MCF 10A (cell line): ENCODE measurements at regions not wholly inside any gene's neighbourhood (a gene's known extent, or its start where the extent isn't known, plus 50 kb on each side); places are given as distances from the start of the nearest gene placed in this dataset.
"Not testable (repeated sequence)": the region's sequence is repeated elsewhere in the genome, so short reads cannot be mapped to it uniquely, and the experiment has no call there.

Experiments used
- BruUV-seq: library from RNA; stranded (reverse); fragments of 400-500 nt; replicated peaks from 2 replicates; lab custom pipeline; 2021; lab: Mats Ljungman, UMichigan
- CTCF ChIA-PET: fragments of 300-600 bp; sonication (Branson Sonifier 250); formaldehyde crosslinking; extraction: SDS; loops from one replicate; lab custom pipeline; 2021; ENCODE audit warnings: antibody characterized with exemption, inconsistent platforms; lab: Yijun Ruan, JAX
- POLR2A ChIA-PET: fragments of 300-600, 350-650 bp; sonication (Branson Sonifier 250); formaldehyde crosslinking; extraction: SDS; loops from one replicate; lab custom pipeline; 2020; ENCODE audit warnings: antibody characterized with exemption, inconsistent platforms; lab: Yijun Ruan, JAX
- DNase-seq: peaks from one replicate; pipeline ENCODE4 v3.0.0-alpha.2; 2018; ENCODE audit not compliant: unreplicated experiment
- H3K27ac Mint-ChIP-seq: one replicate; pipeline ENCODE4 v1.8.0; 2022; ENCODE audit warnings: mild to moderate bottlenecking, low read depth, mixed read lengths; ENCODE audit not compliant: unreplicated experiment
- H3K27me3 Mint-ChIP-seq: one replicate; pipeline ENCODE4 v1.8.0; 2022; ENCODE audit warnings: mixed read lengths; ENCODE audit not compliant: insufficient read depth, unreplicated experiment
- H3K36me3 Mint-ChIP-seq: one replicate; pipeline ENCODE4 v1.8.0; 2022; ENCODE audit warnings: mild to moderate bottlenecking, moderate library complexity, mixed read lengths; ENCODE audit not compliant: insufficient read depth, unreplicated experiment
- H3K4me1 Mint-ChIP-seq: one replicate; pipeline ENCODE4 v1.8.0; 2022; ENCODE audit warnings: mixed read lengths; ENCODE audit not compliant: insufficient read depth, unreplicated experiment
- H3K4me3 Mint-ChIP-seq: one replicate; pipeline ENCODE4 v1.8.0; 2022; ENCODE audit warnings: mild to moderate bottlenecking, moderate library complexity, mixed read lengths; ENCODE audit not compliant: unreplicated experiment
- H3K9me3 Mint-ChIP-seq: one replicate; pipeline ENCODE4 v1.8.0; 2022; ENCODE audit warnings: mixed read lengths; ENCODE audit not compliant: unreplicated experiment
- intact Hi-C: fragments of 100-400 bp; cut with micrococcal nuclease; formaldehyde crosslinking; loops from 2 replicates; pipeline ENCODE4 v1.14.1; 2022
- TF ChIP-seq, protein P1 (sequence below): fragments of 200-600 bp; IDR thresholded peaks from one replicate; pipeline ENCODE4 v1.8.0; 2022; ENCODE audit warnings: antibody characterized with exemption, mild to moderate bottlenecking; ENCODE audit not compliant: unreplicated experiment

DNA sequence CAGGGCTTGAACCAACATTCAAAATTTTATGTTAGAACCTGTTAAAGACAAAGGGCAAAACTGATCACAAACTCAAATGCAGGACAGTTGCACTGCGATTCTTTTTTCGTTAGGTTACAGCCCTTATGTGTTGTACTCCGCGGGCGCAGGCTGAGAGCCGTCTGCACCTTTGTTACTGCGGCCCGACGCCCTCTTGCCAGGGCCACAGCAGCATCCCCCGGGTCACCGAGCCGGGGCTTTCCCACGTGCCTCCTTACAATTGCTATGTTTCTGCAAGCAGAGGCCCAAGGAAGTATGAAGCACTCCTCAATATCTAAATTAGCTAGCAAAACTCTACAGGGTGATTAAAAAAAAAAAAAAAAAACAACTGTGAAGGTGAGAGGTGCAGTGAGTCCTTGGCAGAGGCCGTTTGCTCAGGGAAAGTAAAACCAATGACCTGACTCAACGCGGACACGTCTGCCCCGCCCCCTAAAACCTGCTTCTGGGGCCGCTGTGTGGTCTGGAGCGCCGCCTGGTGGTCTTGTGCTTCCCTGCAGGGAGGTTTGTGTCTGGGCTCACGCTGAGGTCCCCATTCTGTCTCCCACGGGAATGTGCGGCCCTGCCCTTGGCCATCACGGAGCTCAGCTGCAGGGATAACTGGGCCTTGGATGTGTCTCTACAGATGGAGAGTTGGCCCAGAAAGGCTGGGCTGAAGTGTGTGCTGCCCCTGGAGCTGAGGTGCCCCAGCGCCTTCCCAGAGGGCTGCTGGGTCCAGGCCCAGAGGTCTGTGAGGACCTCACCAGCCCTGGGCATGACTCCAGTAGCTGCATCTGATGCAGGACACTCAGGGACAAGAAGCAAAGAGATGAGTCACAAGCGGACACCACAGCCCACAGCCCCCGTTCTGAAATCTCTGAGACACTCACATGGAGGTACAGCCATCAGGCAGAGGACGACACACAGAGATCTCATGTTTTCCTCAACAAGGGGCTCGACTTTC is 418.5 kb downstream of the TMEM121 start:
- Mint-ChIP-seq H3K4me1 (no peaks in the 10 kb centered on the region), H3K36me3 (no peaks in the 10 kb centered on the region), H3K9me3 (no peaks in the 10 kb centered on the region), H3K27me3 (no peaks in the 10 kb centered on the region), H3K27ac (no peak overlapping the region), H3K4me3 (no peak overlapping the region)
- TF ChIP-seq, protein P1, sequence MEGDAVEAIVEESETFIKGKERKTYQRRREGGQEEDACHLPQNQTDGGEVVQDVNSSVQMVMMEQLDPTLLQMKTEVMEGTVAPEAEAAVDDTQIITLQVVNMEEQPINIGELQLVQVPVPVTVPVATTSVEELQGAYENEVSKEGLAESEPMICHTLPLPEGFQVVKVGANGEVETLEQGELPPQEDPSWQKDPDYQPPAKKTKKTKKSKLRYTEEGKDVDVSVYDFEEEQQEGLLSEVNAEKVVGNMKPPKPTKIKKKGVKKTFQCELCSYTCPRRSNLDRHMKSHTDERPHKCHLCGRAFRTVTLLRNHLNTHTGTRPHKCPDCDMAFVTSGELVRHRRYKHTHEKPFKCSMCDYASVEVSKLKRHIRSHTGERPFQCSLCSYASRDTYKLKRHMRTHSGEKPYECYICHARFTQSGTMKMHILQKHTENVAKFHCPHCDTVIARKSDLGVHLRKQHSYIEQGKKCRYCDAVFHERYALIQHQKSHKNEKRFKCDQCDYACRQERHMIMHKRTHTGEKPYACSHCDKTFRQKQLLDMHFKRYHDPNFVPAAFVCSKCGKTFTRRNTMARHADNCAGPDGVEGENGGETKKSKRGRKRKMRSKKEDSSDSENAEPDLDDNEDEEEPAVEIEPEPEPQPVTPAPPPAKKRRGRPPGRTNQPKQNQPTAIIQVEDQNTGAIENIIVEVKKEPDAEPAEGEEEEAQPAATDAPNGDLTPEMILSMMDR = peak; percentile 58
- peak; percentile 71 for DNase-seq
- ChIA-PET POLR2A (interaction anchor here (0.6 kb wide), 1 partner anchor 477 kb away, joined by 3 read pairs; no protein-coding TSS in a partner anchor), CTCF (interaction anchor here (0.6 to 1.7 kb wide), 24 partner anchors 8 to 476 kb away, joined by 3 to 7 read pairs (median 3); no protein-coding TSS in a partner anchor)
- no TSS peak for BruUV-seq
- intact Hi-C loops = loop anchor here (10.0 kb wide), 1 partner anchor 390 kb away; no protein-coding TSS in a partner anchor

DNA sequence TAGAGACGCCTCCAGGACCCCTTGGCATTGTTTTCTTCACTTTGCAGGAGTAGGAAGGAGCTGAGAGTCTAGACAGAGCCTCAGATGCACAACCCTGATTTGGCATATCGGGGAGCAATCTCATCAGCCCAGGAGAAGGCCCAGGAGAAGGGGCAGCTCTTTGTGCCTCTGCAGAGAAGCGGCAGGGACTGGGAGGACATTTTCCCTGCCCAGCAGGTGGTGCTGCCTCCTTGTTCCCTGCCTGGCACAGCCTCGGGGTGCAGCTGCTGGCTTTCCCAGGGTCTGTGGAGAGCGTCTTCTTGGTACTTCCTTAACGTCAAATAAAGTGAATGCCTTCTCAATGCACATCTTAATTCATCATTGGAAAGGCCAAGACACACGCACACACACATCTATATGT is 419.5 kb downstream of the TMEM121 start:
- Mint-ChIP-seq H3K4me3 (no peak overlapping the region), H3K36me3 (no peaks in the 10 kb centered on the region), H3K27me3 (no peaks in the 10 kb centered on the region), H3K27ac (no peak overlapping the region), H3K9me3 (no peaks in the 10 kb centered on the region), H3K4me1 (no peaks in the 10 kb centered on the region)
- peak; percentile 16 for DNase-seq
- TF ChIP-seq, protein P1 = peak; percentile 20
- no TSS peak for BruUV-seq
- ChIA-PET POLR2A (no interaction called here), CTCF (interaction anchor here (0.6 to 1.4 kb wide), 18 partner anchors 10 to 475 kb away, joined by 3 to 6 read pairs (median 3); no protein-coding TSS in a partner anchor)
- intact Hi-C loops = loop anchor here (10.0 kb wide), 1 partner anchor 391 kb away; no protein-coding TSS in a partner anchor

DNA sequence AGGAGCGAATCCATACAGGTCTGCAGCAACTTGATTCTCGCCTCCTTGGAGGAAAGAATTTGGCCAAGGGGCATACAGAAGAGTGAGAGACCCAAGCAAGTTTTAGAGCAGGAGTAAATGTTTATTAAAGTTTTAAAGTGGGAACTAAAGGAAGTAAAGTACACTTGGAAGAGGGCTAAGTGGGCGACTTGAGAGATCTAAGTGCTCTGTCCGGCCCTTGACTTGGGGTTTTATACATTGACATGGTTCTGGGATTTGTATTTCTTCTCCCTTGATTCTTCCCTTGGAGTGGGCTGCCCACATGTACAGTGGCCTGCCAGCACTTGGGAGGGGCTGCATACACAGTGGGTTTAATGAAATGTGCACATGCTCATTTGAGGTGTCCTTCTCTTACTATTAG is 421.2 kb downstream of the TMEM121 start:
- ChIA-PET CTCF (interaction anchor here (1.1 kb wide), 1 partner anchor 32 kb away, joined by 3 read pairs; no protein-coding TSS in a partner anchor), POLR2A (no interaction called here)
- Mint-ChIP-seq H3K4me1 (no peaks in the 10 kb centered on the region), H3K4me3 (no peak overlapping the region), H3K27ac (no peak overlapping the region), H3K9me3 (no peaks in the 10 kb centered on the region), H3K36me3 (no peaks in the 10 kb centered on the region), H3K27me3 (peaks cover 11% of the 10 kb centered on the region)
- intact Hi-C loops = loop anchor here (10.0 kb wide), 1 partner anchor 393 kb away; no protein-coding TSS in a partner anchor
- TF ChIP-seq, protein P1 = no peak
- no peak for DNase-seq
- BruUV-seq = no TSS peak

DNA sequence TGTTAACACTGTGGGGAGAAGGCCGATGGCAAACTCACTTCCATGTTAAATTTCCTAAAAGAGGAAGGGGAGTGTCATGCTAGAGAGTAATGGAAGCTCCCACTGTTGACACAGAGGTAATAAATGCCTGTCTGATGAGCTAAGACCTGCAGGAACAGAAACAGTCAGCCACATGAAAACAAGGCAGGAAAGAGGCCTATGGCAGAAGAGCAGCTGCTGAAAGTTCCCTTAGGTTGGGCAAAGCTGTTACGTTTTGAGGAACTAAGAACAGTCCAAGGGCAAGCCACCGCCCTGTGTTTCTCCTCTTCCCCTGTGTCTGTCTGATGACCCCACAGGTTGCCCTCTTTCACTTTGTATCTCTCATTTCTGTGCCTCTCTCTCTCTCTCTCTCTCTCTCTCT is 422.6 kb downstream of the TMEM121 start:
- H3K27ac Mint-ChIP-seq, H3K4me1 Mint-ChIP-seq, POLR2A ChIA-PET, H3K4me3 Mint-ChIP-seq, H3K36me3 Mint-ChIP-seq, H3K9me3 Mint-ChIP-seq, DNase-seq, BruUV-seq: not testable (repeated sequence)
- CTCF ChIA-PET = interaction anchor here (0.7 to 1.2 kb wide), 3 partner anchors 31 to 736 kb away, joined by 3 to 4 read pairs (median 4); no protein-coding TSS in a partner anchor
- peaks cover 11% of the 10 kb centered on the region for H3K27me3 Mint-ChIP-seq
- intact Hi-C loops = loop anchor here (10.0 kb wide), 1 partner anchor 394 kb away; no protein-coding TSS in a partner anchor

DNA sequence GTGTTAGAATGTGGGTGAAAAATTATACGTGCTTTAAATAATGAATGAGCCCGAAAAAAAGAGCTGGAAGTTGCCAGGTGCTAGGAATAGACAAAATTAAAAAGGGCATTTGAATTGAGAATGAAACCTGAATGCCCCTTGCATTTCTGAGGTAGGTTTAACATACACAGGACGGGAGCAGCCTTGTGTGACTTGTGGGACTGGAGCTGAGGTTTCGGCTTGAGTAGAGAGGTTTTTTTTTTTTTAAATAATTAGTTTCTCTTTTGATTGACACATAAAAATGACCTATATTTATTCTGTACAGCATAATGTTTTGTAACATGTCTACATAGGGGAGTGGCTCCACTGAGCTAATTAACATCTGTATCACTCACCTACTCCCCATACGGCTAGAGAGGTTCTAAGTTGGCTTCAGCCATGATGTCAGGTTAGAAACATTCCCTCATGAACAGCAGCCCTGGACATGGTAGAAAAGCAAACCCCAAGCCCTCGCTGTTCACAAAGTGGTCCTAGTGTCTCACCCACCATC is 424.0 kb downstream of the TMEM121 start:
- BruUV-seq, H3K4me3 Mint-ChIP-seq, H3K4me1 Mint-ChIP-seq, H3K9me3 Mint-ChIP-seq, DNase-seq, H3K27ac Mint-ChIP-seq, H3K36me3 Mint-ChIP-seq, POLR2A ChIA-PET, intact Hi-C loops: not testable (repeated sequence)
- CTCF ChIA-PET = interaction anchor here (0.6 to 0.7 kb wide), 2 partner anchors 8 to 323 kb away, joined by 3 to 4 read pairs; no protein-coding TSS in a partner anchor
- H3K27me3 Mint-ChIP-seq = peaks cover 20% of the 10 kb centered on the region
